ENCODE measurements at regions not wholly inside any gene's neighbourhood (a gene's known extent, or its start where the extent isn't known, plus 50 kb on each side); places are given as distances from the start of the nearest gene placed in this dataset.

- Histone ChIP-seq H3K27ac (ENCODE audit: extremely low read depth, low read depth, low read length) (no peak overlapping the region), H3K9me3 (replicated peaks; ENCODE audit: control insufficient read depth, insufficient read depth, low read depth, low read length) (no peaks in the 10 kb centered on the region), H3K27me3 (ENCODE audit: control insufficient read depth in 2 of 2, insufficient read depth in 2 of 2, low read length in 2 of 2) (no peaks in the 10 kb centered on the region), H3K36me3 (ENCODE audit: control insufficient read depth, insufficient read depth, low read length) (no peaks in the 10 kb centered on the region), H3K4me1 (replicated peaks in 1 of 2; ENCODE audit: control insufficient read depth in 2 of 2, insufficient read depth in 2 of 2, low read length in 2 of 2) (no peaks in the 10 kb centered on the region), H3K4me2 (ENCODE audit: insufficient read depth, low read length) (no peak overlapping the region), H3K9ac (ENCODE audit: insufficient read depth in 1 of 2, low read depth in 2 of 2, low read length in 2 of 2) (no peak overlapping the region), H2AFZ (ENCODE audit: low read depth, low read length) (no peak overlapping the region), H4K20me1 (replicated peaks; ENCODE audit: control insufficient read depth, insufficient read depth, low read length) (no peaks in the 10 kb centered on the region), H3K9me1 (ENCODE audit: control insufficient read depth, insufficient read depth, low read length) (no peaks in the 10 kb centered on the region), H3K79me2 (ENCODE audit: control insufficient read depth, insufficient read depth, low read length) (no peaks in the 10 kb centered on the region), H3K4me3 (no peak overlapping the region)
- ATAC-seq (no peak), DNase-seq (ENCODE audit: extremely low read depth in 1 of 4, low spot score in 3 of 4) (no peak), FAIRE-seq (no peak)
- 53% methylated on average over 1 of the region's 1 CpG for WGBS (ENCODE audit: insufficient coverage, low coverage, missing lambda C conversion rate)
- ChIA-PET POLR2A (interaction anchor here (1.3 kb wide), 1 partner anchor 10 kb away, joined by 4 read pairs; no protein-coding TSS in a partner anchor), CTCF (ENCODE audit: low intra/inter-chr PET ratio) (no interaction called here)
- in situ Hi-C loops (cut with MboI) (no loop called here), intact Hi-C loops (cut with micrococcal nuclease) (no loop called here)
- BruUV-seq (replicated peaks) = no TSS peak
- TF ChIP-seq MTA1 (IDR thresholded peaks at IDR 0.05; ENCODE audit: borderline replicate concordance) (no peak), PHF21A (IDR thresholded peaks at IDR 0.05; ENCODE audit: borderline replicate concordance, low read depth) (no peak), RAD51 (IDR thresholded peaks at IDR 0.05; ENCODE audit: borderline replicate concordance, low read depth) (no peak), ZNF583 (CRISPR knock-in tag; IDR thresholded peaks at IDR 0.05) (no peak), ID3 (CRISPR knock-in tag; IDR thresholded peaks at IDR 0.05) (no peak), ID3 (tag; IDR thresholded peaks at IDR 0.05) (no peak), CTBP1 (IDR thresholded peaks at IDR 0.05; ENCODE audit: borderline replicate concordance) (no peak), HBP1 (CRISPR knock-in tag; IDR thresholded peaks at IDR 0.05) (no peak), ZFP30 (CRISPR knock-in tag; IDR thresholded peaks at IDR 0.05; ENCODE audit: borderline replicate concordance) (no peak), ZNF766 (CRISPR knock-in tag; conservative IDR thresholded peaks at IDR 0.05) (no peak), ARID3A (IDR thresholded peaks at IDR 0.05; ENCODE audit: borderline replicate concordance, low read depth, low read length) (no peak), ZBTB2 (IDR thresholded peaks at IDR 0.05) (no peak), RNF219 (CRISPR knock-in tag; IDR thresholded peaks at IDR 0.05) (no peak), HMG20A (CRISPR knock-in tag; conservative IDR thresholded peaks at IDR 0.05) (no peak), SETDB1 (IDR thresholded peaks at IDR 0.05; ENCODE audit: low read length) (no peak), ESRRA (IDR thresholded peaks at IDR 0.05; ENCODE audit: borderline replicate concordance, low read depth) (no peak)
Measured at GRCh38 chr6:126185774-126186173, 154.1 kb upstream of the CENPW start.
